ENCODE measurements at regions not wholly inside any gene's neighbourhood (a gene's known extent, or its start where the extent isn't known, plus 50 kb on each side); places are given as distances from the start of the nearest gene placed in this dataset.
"Not testable (repeated sequence)": the region's sequence is repeated elsewhere in the genome, so short reads cannot be mapped to it uniquely, and the experiment has no call there.

GRCh38 chr13:66237411-66238062, 992.6 kb downstream of the PCDH9 start:
- DNase-seq, result no peak

DNA sequence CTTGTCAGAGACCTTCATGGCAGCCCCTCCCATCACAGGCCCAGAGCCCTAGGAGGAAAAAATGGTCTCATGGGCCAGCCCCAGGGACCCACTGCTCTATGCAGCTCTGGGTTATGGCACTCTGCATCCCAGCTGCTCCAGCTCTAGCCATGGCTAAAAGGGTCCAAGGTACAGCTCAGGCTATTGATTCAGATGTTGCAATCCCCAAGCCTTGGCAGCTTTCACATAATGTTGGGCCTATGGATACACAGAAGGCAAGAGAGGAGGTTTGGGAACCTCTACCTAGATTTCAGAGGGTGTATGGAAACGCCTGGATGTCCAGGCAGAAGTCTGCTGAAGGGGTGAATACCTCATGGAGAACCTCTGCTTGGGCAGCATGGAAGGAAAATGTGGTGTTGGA, 996.0 kb downstream of the PCDH9 start:
- no peak for DNase-seq

GRCh38 chr13:66231958-66232357, 998.2 kb downstream of the PCDH9 start:
- not testable (repeated sequence) for DNase-seq

GRCh38 chr13:66225072-66225471, 1005.1 kb downstream of the PCDH9 start:
- DNase-seq, result no peak

DNA sequence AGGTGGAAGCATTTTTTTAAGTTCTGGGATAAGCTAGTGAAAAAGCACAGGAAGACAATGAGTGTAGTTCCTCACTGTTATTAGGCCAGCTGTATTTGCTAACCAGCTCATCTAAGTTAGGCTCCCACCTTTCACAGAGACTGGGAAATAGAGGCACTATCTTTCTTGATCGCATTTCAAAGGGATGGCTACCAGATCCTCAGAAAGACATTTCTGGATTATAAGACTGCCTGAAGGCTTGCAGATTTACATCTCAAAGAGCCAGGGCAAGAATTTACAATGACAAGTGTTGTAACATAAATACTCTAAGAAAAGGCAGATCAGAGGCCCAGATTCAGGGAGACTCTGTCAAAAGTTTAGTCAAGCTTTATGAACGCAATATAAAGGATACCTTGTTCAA, 1005.5 kb downstream of the PCDH9 start:
- DNase-seq, result no peak

DNA sequence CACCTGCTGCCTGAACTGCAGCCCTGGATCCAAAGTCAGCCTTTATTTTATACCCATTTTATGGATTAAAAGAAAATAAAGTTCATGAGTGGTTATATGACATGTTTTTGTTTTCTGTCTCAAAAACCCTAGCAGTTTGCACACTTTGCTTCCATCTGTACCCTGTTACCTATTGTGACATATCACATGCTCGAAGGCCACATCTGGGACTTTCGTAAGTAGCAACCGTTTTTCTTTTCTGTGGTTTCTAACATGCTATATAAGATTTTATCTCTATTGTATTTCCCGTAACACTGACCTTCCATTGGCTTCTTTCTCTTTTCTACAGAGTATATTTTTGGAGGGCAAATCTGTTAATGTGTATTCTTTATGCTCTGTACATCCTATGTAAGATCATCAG, 1007.2 kb downstream of the PCDH9 start:
- peak; percentile 21 for DNase-seq

GRCh38 chr13:66222127-66222526, 1008.0 kb downstream of the PCDH9 start:
- no peak for DNase-seq

- DNase-seq, result no peak
Measured at GRCh38 chr13:66219506-66219905, 1010.6 kb downstream of the PCDH9 start.

GRCh38 chr13:66218583-66218982, 1011.6 kb downstream of the PCDH9 start:
- DNase-seq, result no peak

- DNase-seq, result no peak
Measured at GRCh38 chr13:66216728-66217127, 1013.4 kb downstream of the PCDH9 start.

DNA sequence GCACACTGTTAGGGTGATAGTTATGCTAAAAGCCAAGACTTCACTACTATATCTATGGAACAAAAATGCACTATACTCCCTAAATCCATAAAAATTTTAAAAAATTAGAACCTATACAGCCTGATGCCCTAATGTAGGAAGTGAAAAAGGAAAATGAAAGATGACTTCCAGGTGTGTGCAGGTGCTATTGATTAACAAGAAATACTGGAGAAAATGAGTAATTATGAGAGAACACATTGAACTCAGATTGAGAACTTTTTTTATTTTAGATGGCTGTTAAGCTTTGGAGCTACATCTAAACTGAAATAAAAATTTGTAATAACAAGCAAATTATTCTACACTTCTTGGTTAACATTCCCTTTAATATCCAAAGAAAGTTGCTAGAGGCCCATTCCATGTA, 1015.7 kb downstream of the PCDH9 start:
- DNase-seq, result no peak

DNA sequence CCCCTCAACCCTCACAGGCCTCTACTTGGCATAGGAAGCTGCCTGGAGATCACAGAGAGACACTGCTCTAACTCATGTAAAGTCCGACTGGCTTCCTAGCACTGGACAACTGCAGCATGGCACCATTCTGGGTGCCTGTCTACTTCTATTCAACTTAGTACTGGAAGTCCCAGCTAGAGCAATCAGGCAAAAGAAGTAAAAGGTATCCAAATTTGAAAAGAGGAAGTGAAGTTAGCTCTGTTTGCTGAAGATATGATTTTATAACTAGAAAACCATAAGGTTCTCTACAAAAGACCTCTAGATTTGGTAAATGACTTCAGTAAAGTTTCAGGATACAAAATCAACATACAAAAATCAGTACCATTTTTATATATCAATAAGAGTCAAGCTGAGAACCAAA, 1017.6 kb downstream of the PCDH9 start:
- DNase-seq, result no peak

DNA sequence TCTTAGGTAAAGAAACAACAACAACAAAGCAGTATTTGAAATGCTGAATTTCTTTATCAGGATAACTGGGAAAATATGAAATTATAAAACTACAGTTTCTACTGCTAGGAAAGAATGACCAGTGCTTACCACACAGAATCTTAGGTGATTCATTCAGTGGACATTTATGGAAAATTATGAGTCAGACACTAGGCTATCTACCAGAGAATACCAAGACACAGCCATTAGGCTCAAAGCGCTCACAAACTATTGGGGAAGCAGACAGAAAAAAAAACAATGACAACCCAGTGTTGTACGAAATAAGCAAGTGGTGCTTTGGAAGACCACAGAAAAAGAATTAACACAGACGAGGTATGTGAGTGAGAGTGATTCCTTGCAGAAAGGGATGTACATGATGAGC, 1019.5 kb downstream of the PCDH9 start:
- DNase-seq, result no peak

DNA sequence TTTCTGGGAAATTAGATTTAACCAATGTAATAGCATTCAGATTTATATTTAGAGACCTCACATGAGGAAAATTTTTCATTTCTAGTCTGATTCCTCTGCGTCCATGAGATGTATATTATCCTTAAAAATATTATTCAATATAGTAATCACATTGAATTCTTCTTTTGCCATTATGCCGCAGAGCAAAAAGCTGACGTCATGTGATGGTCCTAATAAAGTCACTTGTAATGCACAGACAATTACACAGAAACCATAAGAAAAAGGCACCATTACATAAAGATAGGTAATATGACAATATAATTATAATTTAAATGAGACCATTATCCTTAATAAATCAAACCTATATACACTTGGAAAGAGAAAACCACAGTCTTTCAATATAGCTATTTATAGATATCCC, 1021.5 kb downstream of the PCDH9 start:
- no peak for DNase-seq

GRCh38 chr13:66207610-66208009, 1022.5 kb downstream of the PCDH9 start:
- DNase-seq, result no peak

GRCh38 chr13:66205807-66206206, 1024.3 kb downstream of the PCDH9 start:
- DNase-seq, result no peak

DNA sequence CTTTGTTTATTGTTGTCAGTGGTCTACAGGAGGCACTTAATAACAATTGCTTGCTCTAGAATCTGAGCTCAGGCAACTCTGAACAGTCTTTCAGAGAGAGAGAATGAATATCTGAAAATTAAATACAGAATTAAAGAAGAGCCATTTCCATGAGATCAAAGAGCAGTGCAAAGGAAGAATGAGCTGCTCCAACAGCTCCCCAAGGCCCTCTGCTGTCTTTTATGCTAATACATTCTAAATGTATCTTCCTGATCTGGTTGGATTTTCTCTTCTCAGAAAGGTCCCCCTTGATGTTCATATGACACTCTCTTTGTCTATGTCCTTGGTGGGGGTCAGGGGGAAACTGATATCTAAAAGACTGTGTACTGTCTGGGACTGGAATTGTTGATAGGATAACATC, 1029.6 kb downstream of the PCDH9 start:
- no peak for DNase-seq

- DNase-seq, result no peak
Measured at GRCh38 chr13:66195238-66195637, 1034.9 kb downstream of the PCDH9 start.

DNA sequence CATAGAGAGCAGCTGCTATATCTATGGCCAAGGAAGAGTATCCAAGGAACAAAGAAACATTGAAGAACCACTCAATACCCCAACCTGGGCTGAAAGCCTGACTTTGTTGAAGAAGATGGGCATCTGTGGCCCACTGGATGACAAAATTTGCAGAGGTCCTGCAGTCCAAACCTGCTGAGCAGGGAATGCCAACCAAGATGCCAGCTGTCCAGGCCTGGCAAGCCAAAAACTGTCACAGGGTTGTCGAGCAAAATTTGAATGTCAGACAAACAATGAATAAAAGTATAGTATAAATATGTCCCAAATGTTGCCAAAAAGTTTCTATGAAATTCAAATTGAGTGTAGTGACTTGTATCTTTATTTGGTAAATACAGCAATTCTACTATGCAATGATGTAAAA, 1040.2 kb downstream of the PCDH9 start:
- DNase-seq, result no peak

- no peak for DNase-seq
Measured at GRCh38 chr13:66180836-66181235, 1049.3 kb downstream of the PCDH9 start.

- no peak for DNase-seq
Measured at GRCh38 chr13:66171920-66172319, 1058.2 kb downstream of the PCDH9 start.

GRCh38 chr13:66162470-66162869, 1067.7 kb downstream of the PCDH9 start:
- DNase-seq, result no peak

- no peak for DNase-seq
Measured at GRCh38 chr13:66159511-66159910, 1070.6 kb downstream of the PCDH9 start.

- no peak for DNase-seq
Measured at GRCh38 chr13:66154976-66155375, 1075.2 kb downstream of the PCDH9 start.

GRCh38 chr13:66154354-66154753, 1075.8 kb downstream of the PCDH9 start:
- no peak for DNase-seq

DNA sequence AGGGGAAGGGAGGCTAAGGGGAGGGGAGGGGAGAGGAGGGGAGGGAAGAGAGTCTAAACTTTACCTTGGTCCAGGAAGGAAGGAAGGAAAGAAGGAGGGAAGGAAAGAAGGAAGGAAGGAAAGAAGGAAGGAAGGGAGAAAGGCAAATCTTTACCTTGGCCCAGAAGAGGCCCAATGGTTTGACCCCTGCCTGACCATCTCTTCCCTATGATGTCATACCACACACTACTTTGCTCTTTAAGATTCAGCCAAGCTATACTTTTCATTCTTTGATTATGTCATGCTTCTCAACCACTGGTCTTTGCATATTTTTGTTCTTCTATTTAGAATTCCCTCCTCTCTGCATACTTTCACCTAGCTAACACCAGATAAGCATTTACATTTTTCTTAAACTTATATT, 1077.5 kb downstream of the PCDH9 start:
- DNase-seq, result no peak

All from activated CD4-positive, alpha-beta T cell treated with anti-CD3 and anti-CD28 coated beads, Interleukin-2, amount 50 U/mL, for 16 hours (primary cell).